Stimulated activated memory B cell treated with anti-CD40 and anti-IgM and Interleukin-4, amounts not matched to agents 10 μg/mL and 1 μg/mL and 100 μg/mL, for 72 hours (primary cell): ENCODE measurements at regions not wholly inside any gene's neighbourhood (a gene's known extent, or its start where the extent isn't known, plus 50 kb on each side); places are given as distances from the start of the nearest gene placed in this dataset.

ENCODE experiments used
- ATAC-seq: fragments of 150-1000 bp; cut with Tn5 transposase; 2 replicates; pipeline ENCODE4 v1.10.0; 2021
- H3K27ac Mint-ChIP-seq: one replicate; pipeline ENCODE4 v1.8.0; 2022; ENCODE audit warnings: mild to moderate bottlenecking, mixed read lengths
- H3K27me3 Mint-ChIP-seq: one replicate; pipeline ENCODE4 v1.8.0; 2022; ENCODE audit warnings: mixed read lengths
- H3K36me3 Mint-ChIP-seq: one replicate; pipeline ENCODE4 v1.8.0; 2022; ENCODE audit warnings: mixed read lengths
- H3K4me1 Mint-ChIP-seq: one replicate; pipeline ENCODE4 v1.8.0; 2022; ENCODE audit warnings: mixed read lengths
- H3K4me3 Mint-ChIP-seq: one replicate; pipeline ENCODE4 v1.8.0; 2022; ENCODE audit warnings: mild to moderate bottlenecking, moderate library complexity, mixed read lengths
- H3K9me3 Mint-ChIP-seq: one replicate; pipeline ENCODE4 v1.8.0; 2022; ENCODE audit warnings: mixed read lengths

- no peaks in the 10 kb centered on the region for H3K27me3 Mint-ChIP-seq
- H3K9me3 Mint-ChIP-seq = no peaks in the 10 kb centered on the region
These were observed 447.4 kb downstream of the SH2D4B start for GRCh38 chr10:80985102-80985501.

GRCh38 chr10:80986596-80986995, 448.9 kb downstream of the SH2D4B start:
- no peak overlapping the region for H3K4me3 Mint-ChIP-seq
- H3K9me3 Mint-ChIP-seq = peaks cover 8% of the 10 kb centered on the region
- H3K27me3 Mint-ChIP-seq = no peaks in the 10 kb centered on the region
- H3K27ac Mint-ChIP-seq = no peak overlapping the region
- no peaks in the 10 kb centered on the region for H3K4me1 Mint-ChIP-seq
- no peak for ATAC-seq
- no peaks in the 10 kb centered on the region for H3K36me3 Mint-ChIP-seq

More at GRCh38 chr10:80985102-80985501, 447.4 kb downstream of the SH2D4B start:
- no peak overlapping the region for H3K27ac Mint-ChIP-seq
- no peaks in the 10 kb centered on the region for H3K36me3 Mint-ChIP-seq
- ATAC-seq = no peak
- no peaks in the 10 kb centered on the region for H3K4me1 Mint-ChIP-seq
- H3K4me3 Mint-ChIP-seq = no peak overlapping the region

DNA sequence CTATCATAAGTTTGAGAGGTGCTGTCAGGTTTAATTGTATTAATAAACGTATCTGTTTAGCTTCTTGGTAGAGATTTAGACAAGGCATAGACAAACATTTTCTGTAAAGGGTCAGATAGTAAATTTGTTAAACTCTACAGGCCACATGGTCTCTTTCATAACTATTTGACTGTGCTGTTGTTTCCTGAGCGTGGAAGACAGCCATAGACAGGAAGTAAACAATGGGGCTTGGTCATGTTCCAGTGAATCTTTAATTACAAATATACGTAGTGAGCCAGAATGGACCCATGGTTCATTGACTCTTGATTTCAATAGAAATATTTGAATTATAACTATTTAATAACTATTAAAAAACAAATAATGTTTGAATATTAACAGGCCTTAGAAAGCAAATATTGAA, 451.1 kb downstream of the SH2D4B start:
- ATAC-seq = no peak
- Mint-ChIP-seq H3K9me3 (peaks cover 13% of the 10 kb centered on the region), H3K27ac (no peak overlapping the region), H3K4me1 (no peaks in the 10 kb centered on the region), H3K27me3 (no peaks in the 10 kb centered on the region), H3K4me3 (no peak overlapping the region), H3K36me3 (no peaks in the 10 kb centered on the region)

DNA sequence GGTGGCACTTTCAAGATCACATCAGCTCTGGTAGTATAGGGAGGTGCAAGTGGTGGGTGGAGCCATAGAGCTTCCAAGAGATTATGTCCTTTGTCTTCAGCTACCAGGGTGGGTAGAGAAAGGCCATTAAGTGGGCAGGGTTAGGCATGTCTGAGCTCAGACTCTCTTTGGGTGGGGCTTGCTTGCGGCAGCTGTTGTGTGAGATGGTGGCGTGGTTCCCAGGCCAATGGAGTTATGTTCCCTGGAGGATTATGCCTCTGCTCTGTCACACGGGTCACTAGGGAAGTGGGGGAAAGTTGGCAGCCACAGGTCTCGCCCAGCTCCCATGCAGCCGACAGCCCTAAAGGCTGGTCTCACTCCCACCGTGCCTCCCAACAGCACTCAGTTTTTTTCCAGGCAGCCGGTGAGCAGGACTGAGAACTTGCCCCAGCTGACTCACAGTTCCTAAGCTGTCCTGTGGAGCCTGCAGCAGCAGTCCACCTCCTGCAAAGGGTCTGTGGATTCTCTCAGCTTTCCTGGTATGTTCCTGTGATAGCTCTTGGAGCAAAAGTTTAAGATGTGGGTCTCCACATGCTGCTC, 459.0 kb downstream of the SH2D4B start:
- peaks cover 11% of the 10 kb centered on the region for H3K9me3 Mint-ChIP-seq
- no peak for ATAC-seq
- H3K27ac Mint-ChIP-seq = no peak overlapping the region
- no peaks in the 10 kb centered on the region for H3K4me1 Mint-ChIP-seq
- H3K27me3 Mint-ChIP-seq = no peaks in the 10 kb centered on the region
- no peaks in the 10 kb centered on the region for H3K36me3 Mint-ChIP-seq
- H3K4me3 Mint-ChIP-seq = no peak overlapping the region

DNA sequence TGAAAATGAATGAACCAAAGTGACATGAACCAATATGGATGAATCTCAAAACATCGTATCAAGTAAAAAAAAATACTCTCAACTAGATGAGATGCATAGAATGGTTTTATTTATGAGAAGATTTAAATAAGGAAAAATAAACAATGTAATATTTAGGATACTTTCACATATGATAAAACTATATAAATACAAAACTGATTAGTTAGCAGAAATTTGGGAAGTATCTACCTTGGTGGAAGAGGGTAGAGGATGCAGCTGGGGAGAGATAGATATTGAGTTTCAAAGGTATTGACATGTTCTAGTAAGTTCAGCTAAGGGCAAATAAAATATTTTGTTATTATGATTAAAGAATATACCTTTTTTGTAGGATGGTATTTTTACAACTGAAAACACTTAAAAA, 463.1 kb downstream of the SH2D4B start:
- ATAC-seq = no peak
- H3K9me3 Mint-ChIP-seq = peaks cover 4% of the 10 kb centered on the region
- H3K27ac Mint-ChIP-seq = no peak overlapping the region
- H3K36me3 Mint-ChIP-seq = no peaks in the 10 kb centered on the region
- H3K4me1 Mint-ChIP-seq = no peaks in the 10 kb centered on the region
- no peak overlapping the region for H3K4me3 Mint-ChIP-seq
- H3K27me3 Mint-ChIP-seq = no peaks in the 10 kb centered on the region

- Mint-ChIP-seq H3K4me3 (no peak overlapping the region), H3K36me3 (no peaks in the 10 kb centered on the region), H3K27ac (no peak overlapping the region), H3K27me3 (no peaks in the 10 kb centered on the region), H3K4me1 (no peaks in the 10 kb centered on the region), H3K9me3 (peaks cover 3% of the 10 kb centered on the region)
- no peak for ATAC-seq
These were observed 464.7 kb downstream of the SH2D4B start for GRCh38 chr10:81002382-81002781.

DNA sequence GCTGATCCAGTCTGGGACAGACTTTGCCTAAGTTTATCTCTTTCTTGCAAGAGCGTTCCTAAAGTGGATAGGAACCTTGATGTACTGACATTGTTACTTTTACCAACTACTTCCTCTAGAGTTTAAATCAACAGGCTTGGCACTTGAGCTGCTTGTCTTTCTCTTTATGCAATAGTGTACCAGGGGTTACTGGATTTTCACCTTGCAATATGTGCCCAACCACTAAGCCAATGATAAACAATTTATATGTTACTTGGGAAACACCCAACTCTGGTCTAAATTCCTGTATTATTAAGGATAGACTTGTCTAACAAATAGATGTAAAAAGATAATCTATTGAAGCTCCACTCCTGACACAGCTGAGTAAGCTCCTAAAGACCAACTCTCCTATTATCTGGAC, 470.2 kb downstream of the SH2D4B start:
- peaks cover 3% of the 10 kb centered on the region for H3K9me3 Mint-ChIP-seq
- no peaks in the 10 kb centered on the region for H3K27me3 Mint-ChIP-seq
- H3K27ac Mint-ChIP-seq = no peak overlapping the region
- no peak overlapping the region for H3K4me3 Mint-ChIP-seq
- ATAC-seq = no peak
- H3K4me1 Mint-ChIP-seq = no peaks in the 10 kb centered on the region
- H3K36me3 Mint-ChIP-seq = no peaks in the 10 kb centered on the region

- no peak for ATAC-seq
- H3K9me3 Mint-ChIP-seq = peaks cover 3% of the 10 kb centered on the region
- H3K4me1 Mint-ChIP-seq = no peaks in the 10 kb centered on the region
- no peak overlapping the region for H3K27ac Mint-ChIP-seq
- no peaks in the 10 kb centered on the region for H3K27me3 Mint-ChIP-seq
- H3K4me3 Mint-ChIP-seq = no peak overlapping the region
- no peaks in the 10 kb centered on the region for H3K36me3 Mint-ChIP-seq
These were observed 471.0 kb downstream of the SH2D4B start for GRCh38 chr10:81008726-81009125.

GRCh38 chr10:81009296-81009695, 471.6 kb downstream of the SH2D4B start:
- Mint-ChIP-seq H3K4me3 (no peak overlapping the region), H3K4me1 (no peaks in the 10 kb centered on the region), H3K9me3 (peaks cover 3% of the 10 kb centered on the region), H3K27me3 (no peaks in the 10 kb centered on the region), H3K36me3 (no peaks in the 10 kb centered on the region), H3K27ac (no peak overlapping the region)
- no peak for ATAC-seq

- Mint-ChIP-seq H3K36me3 (no peaks in the 10 kb centered on the region), H3K9me3 (no peaks in the 10 kb centered on the region), H3K4me3 (no peak overlapping the region), H3K4me1 (no peaks in the 10 kb centered on the region), H3K27me3 (no peaks in the 10 kb centered on the region), H3K27ac (no peak overlapping the region)
- no peak for ATAC-seq
These were observed 476.1 kb downstream of the SH2D4B start for GRCh38 chr10:81013771-81014170.

DNA sequence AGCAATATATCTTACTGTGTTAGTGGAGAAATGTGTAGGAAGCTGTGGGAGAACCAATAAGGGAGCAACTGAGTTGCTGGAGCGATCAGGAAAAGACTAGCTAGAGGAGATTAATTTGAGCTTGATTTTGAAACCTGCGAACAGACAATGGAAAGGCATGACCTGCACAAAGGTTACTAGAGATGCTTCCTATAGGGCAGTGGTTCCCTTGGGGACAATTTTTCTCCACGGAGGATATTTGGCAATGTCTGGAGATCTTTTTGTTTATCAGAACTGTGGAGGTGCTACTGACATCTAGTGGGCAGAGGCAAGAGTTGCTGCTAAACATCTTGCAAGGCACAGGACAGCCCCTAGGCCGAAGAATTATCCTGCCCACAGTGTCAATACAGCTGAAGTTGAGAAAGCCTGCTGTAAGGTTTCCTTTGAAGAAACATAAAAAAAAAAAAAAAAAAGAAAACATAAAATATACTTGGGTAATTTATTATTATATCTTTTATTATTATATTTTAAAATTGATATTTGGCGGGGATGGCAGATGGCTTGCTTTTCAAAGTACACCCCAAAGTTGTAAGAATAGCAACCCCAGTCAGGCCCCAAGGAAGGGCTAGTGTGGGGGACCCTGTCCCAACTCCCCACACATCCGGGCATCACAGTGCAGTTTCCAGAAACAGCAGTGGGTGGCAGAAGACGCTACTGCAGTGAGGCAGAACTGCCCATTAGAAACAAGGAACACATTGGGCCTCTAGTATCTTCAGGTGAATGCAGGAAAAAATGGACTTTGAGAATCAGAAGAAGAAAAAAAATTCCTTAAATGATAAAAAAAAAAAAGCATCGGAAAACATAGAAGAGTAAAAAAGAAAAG, 481.6 kb downstream of the SH2D4B start:
- no peaks in the 10 kb centered on the region for H3K27me3 Mint-ChIP-seq
- H3K27ac Mint-ChIP-seq = no peak overlapping the region
- no peaks in the 10 kb centered on the region for H3K9me3 Mint-ChIP-seq
- no peaks in the 10 kb centered on the region for H3K4me1 Mint-ChIP-seq
- H3K36me3 Mint-ChIP-seq = no peaks in the 10 kb centered on the region
- ATAC-seq = peak; percentile 65
- H3K4me3 Mint-ChIP-seq = no peak overlapping the region

- H3K27me3 Mint-ChIP-seq = no peaks in the 10 kb centered on the region
- no peak overlapping the region for H3K4me3 Mint-ChIP-seq
- no peaks in the 10 kb centered on the region for H3K4me1 Mint-ChIP-seq
- H3K27ac Mint-ChIP-seq = no peak overlapping the region
- ATAC-seq = no peak
- peaks cover 3% of the 10 kb centered on the region for H3K9me3 Mint-ChIP-seq
- H3K36me3 Mint-ChIP-seq = no peaks in the 10 kb centered on the region
These were observed 483.9 kb downstream of the SH2D4B start for GRCh38 chr10:81021428-81022129.

- Mint-ChIP-seq H3K27me3 (no peaks in the 10 kb centered on the region), H3K36me3 (no peaks in the 10 kb centered on the region), H3K4me3 (no peak overlapping the region), H3K27ac (no peak overlapping the region), H3K9me3 (peaks cover 8% of the 10 kb centered on the region), H3K4me1 (no peaks in the 10 kb centered on the region)
- no peak for ATAC-seq
These were observed 488.9 kb downstream of the SH2D4B start for GRCh38 chr10:81026591-81026990.

GRCh38 chr10:81027223-81027622, 489.5 kb downstream of the SH2D4B start:
- ATAC-seq = no peak
- peaks cover 8% of the 10 kb centered on the region for H3K9me3 Mint-ChIP-seq
- no peaks in the 10 kb centered on the region for H3K27me3 Mint-ChIP-seq
- no peak overlapping the region for H3K27ac Mint-ChIP-seq
- no peak overlapping the region for H3K4me3 Mint-ChIP-seq
- H3K36me3 Mint-ChIP-seq = no peaks in the 10 kb centered on the region
- H3K4me1 Mint-ChIP-seq = no peaks in the 10 kb centered on the region

GRCh38 chr10:81027706-81028105, 490.0 kb downstream of the SH2D4B start:
- Mint-ChIP-seq H3K27me3 (no peaks in the 10 kb centered on the region), H3K27ac (no peak overlapping the region), H3K9me3 (peaks cover 8% of the 10 kb centered on the region), H3K4me3 (no peak overlapping the region), H3K4me1 (no peaks in the 10 kb centered on the region), H3K36me3 (no peaks in the 10 kb centered on the region)
- ATAC-seq = no peak

DNA sequence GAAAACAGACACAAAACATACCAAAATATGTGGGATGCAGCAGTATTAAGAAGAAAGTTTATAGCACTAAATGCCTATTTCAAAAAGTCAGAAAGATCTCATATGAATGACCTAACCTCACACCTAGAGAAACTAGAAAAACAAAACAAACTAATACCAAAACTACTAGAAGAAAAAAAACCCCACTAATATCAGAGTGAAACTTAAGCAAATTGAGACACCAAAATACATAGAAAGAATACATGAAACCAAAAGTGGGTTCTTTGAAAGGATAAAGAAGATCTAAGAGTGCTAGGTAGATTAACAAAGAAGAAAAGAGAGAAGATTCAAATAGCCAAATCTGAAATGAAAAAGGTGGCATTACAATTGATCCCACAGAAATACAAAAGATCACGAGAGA, 494.1 kb downstream of the SH2D4B start:
- no peak for ATAC-seq
- H3K27ac Mint-ChIP-seq = no peak overlapping the region
- H3K36me3 Mint-ChIP-seq = no peaks in the 10 kb centered on the region
- no peak overlapping the region for H3K4me3 Mint-ChIP-seq
- no peaks in the 10 kb centered on the region for H3K27me3 Mint-ChIP-seq
- peaks cover 15% of the 10 kb centered on the region for H3K9me3 Mint-ChIP-seq
- H3K4me1 Mint-ChIP-seq = no peaks in the 10 kb centered on the region
